CD14-positive monocyte (primary cell): ENCODE measurements at regions not wholly inside any gene's neighbourhood (a gene's known extent, or its start where the extent isn't known, plus 50 kb on each side); places are given as distances from the start of the nearest gene placed in this dataset.

Experiments used
- DNase-seq, 3 donors: peaks; one replicate each; pipeline ENCODE4 v3.0.0-alpha.2; 2011 to 2022
- H2AFZ ChIP-seq: 2 replicates; pipeline ENCODE4 v1.6.0; 2012; ENCODE audit warnings: mild to moderate bottlenecking, low read depth, low read length, inconsistent platforms; ENCODE audit not compliant: insufficient read depth, poor library complexity, severe bottlenecking
- H3K27ac ChIP-seq, 2 donors: 1 replicate in 1 of 2; 2 replicates in 1 of 2; pipeline ENCODE4 v1.5.1; 2012 to 2013; ENCODE audit warnings: low read length in 2 of 2, control low read depth in 1 of 2, inconsistent platforms in 1 of 2, low read depth in 1 of 2, mild to moderate bottlenecking in 1 of 2
- H3K27me3 ChIP-seq, 2 donors: one replicate each; pipeline versions ENCODE4 v1.6.0 to v1.6.1; 2011 to 2013; ENCODE audit warnings: low read length in 2 of 2; ENCODE audit not compliant: control insufficient read depth in 2 of 2, insufficient read depth in 2 of 2
- H3K36me3 ChIP-seq, 2 donors: replicated peaks in 1 of 2; 1 replicate in 1 of 2; 2 replicates in 1 of 2; pipeline versions ENCODE4 v1.5.1 to v1.6.1; 2012 to 2013; ENCODE audit warnings: low read length in 2 of 2, control low read depth in 1 of 2, inconsistent platforms in 1 of 2, mild to moderate bottlenecking in 1 of 2; ENCODE audit not compliant: insufficient read depth in 2 of 2, control insufficient read depth in 1 of 2
- H3K4me1 ChIP-seq, 2 donors: 1 replicate in 1 of 2; 2 replicates in 1 of 2; pipeline versions ENCODE4 v1.5.1 to v1.6.1; 2012 to 2013; ENCODE audit warnings: low read length in 2 of 2, control low read depth in 1 of 2, inconsistent platforms in 1 of 2, mild to moderate bottlenecking in 1 of 2, moderate library complexity in 1 of 2; ENCODE audit not compliant: insufficient read depth in 2 of 2, control insufficient read depth in 1 of 2
- H3K4me2 ChIP-seq: replicated peaks from 2 replicates; pipeline ENCODE3; 2012; ENCODE audit warnings: low read length, moderate library complexity, mild to moderate bottlenecking; ENCODE audit not compliant: poor library complexity, severe bottlenecking; ENCODE audit errors: extremely low read depth
- H3K4me3 ChIP-seq, 3 experiments: fragments of 200-600 bp in 1 of 3; sonication (generic) in 1 of 3; replicated peaks in 1 of 3; 1 replicate in 2 of 3; 2 replicates in 1 of 3; pipeline ENCODE4 v1.5.1; 2011 to 2013; ENCODE audit warnings: low read length in 3 of 3, mild to moderate bottlenecking in 3 of 3, control low read depth in 2 of 3, low read depth in 2 of 3, inconsistent platforms in 1 of 3, moderate library complexity in 1 of 3
- H3K79me2 ChIP-seq: 2 replicates; pipeline ENCODE4 v1.6.0; 2012; ENCODE audit warnings: mild to moderate bottlenecking, control low read depth, inconsistent platforms, low read length, moderate library complexity; ENCODE audit not compliant: insufficient read depth
- H3K9ac ChIP-seq: 2 replicates; pipeline ENCODE4 v1.6.0; 2017; ENCODE audit warnings: low read length, mild to moderate bottlenecking; ENCODE audit not compliant: insufficient read depth, poor library complexity, severe bottlenecking
- H3K9me3 ChIP-seq, 2 donors: replicated peaks in 1 of 2; 1 replicate in 1 of 2; 2 replicates in 1 of 2; pipeline versions ENCODE4 v1.5.1 to v1.6.1; 2012 to 2013; ENCODE audit warnings: low read length in 2 of 2, control low read depth in 1 of 2; ENCODE audit not compliant: control insufficient read depth in 1 of 2, insufficient read depth in 1 of 2
- H4K20me1 ChIP-seq: 2 replicates; pipeline ENCODE4 v1.6.0; 2012; ENCODE audit warnings: mild to moderate bottlenecking, low read length, control low read depth, moderate library complexity; ENCODE audit not compliant: insufficient read depth
- H3K27ac Mint-ChIP-seq, 7 donors: one replicate each; pipeline ENCODE4 v1.8.0; 2020; ENCODE audit warnings: mild to moderate bottlenecking in 7 of 7, mixed read lengths in 7 of 7, moderate library complexity in 6 of 7, inconsistent platforms in 2 of 7
- H3K27me3 Mint-ChIP-seq, 3 donors: one replicate each; pipeline ENCODE4 v1.8.0; 2021 to 2022; ENCODE audit warnings: low read depth in 3 of 3, mild to moderate bottlenecking in 3 of 3, mixed read lengths in 3 of 3, moderate library complexity in 3 of 3, inconsistent platforms in 1 of 3
- H3K36me3 Mint-ChIP-seq, 2 donors: one replicate each; pipeline ENCODE4 v1.8.0; 2020; ENCODE audit warnings: mixed read lengths in 2 of 2, inconsistent platforms in 1 of 2, mild to moderate bottlenecking in 1 of 2
- H3K4me1 Mint-ChIP-seq: one replicate; pipeline ENCODE4 v1.8.0; 2020; ENCODE audit warnings: mild to moderate bottlenecking, mixed read lengths
- H3K4me3 Mint-ChIP-seq, 2 donors: one replicate each; pipeline ENCODE4 v1.8.0; 2020; ENCODE audit warnings: mild to moderate bottlenecking in 2 of 2, mixed read lengths in 2 of 2, moderate library complexity in 1 of 2
- H3K9me3 Mint-ChIP-seq, 7 donors: one replicate each; pipeline ENCODE4 v1.8.0; 2020 to 2022; ENCODE audit warnings: mixed read lengths in 7 of 7, mild to moderate bottlenecking in 6 of 7, moderate library complexity in 6 of 7, inconsistent platforms in 2 of 7
- CTCF ChIP-seq: fragments of 200-600 bp; IDR thresholded peaks from one replicate; pipeline ENCODE4 v1.8.0; 2022; ENCODE audit warnings: antibody characterized with exemption, mild to moderate bottlenecking
- WGBS: methylation state at CpG from one replicate; pipeline ENCODE4 v1.1.5; 2013; ENCODE audit warnings: missing lambda C conversion rate; ENCODE audit not compliant: insufficient coverage; 5-methylcytosine and 5-hydroxymethylcytosine counted together
- intact Hi-C, 2 donors: fragments of 100-400 bp; cut with micrococcal nuclease; formaldehyde crosslinking; loops; one replicate each; pipeline versions ENCODE4 v1.15.0 to v1.15.1; 2023

- Histone ChIP-seq H2AFZ (no peak overlapping the region), H3K27me3 (no peaks in the 10 kb centered on the region), H3K4me1 (no peaks in the 10 kb centered on the region), H3K4me2 (no peak overlapping the region), H3K27ac (no peak overlapping the region), H3K79me2 (no peaks in the 10 kb centered on the region), H4K20me1 (no peaks in the 10 kb centered on the region), H3K9ac (no peak overlapping the region), H3K9me3 (no peaks in the 10 kb centered on the region), H3K36me3 (no peaks in the 10 kb centered on the region), H3K4me3 (no peak overlapping the region)
- no peak for DNase-seq
- H3K4me1 Mint-ChIP-seq = no peaks in the 10 kb centered on the region
- 93% methylated on average over 1 of the region's 2 CpGs for WGBS
- H3K36me3 Mint-ChIP-seq = no peaks in the 10 kb centered on the region
- H3K27ac Mint-ChIP-seq = no peak overlapping the region
- no peak for TF ChIP-seq CTCF
- H3K4me3 Mint-ChIP-seq = no peak overlapping the region
- H3K9me3 Mint-ChIP-seq = no peaks in the 10 kb centered on the region
- intact Hi-C loops = no loop called here
- H3K27me3 Mint-ChIP-seq = peaks cover 2 to 7% (median 5%) of the 10 kb centered on the region in 3 donors
Observed at GRCh38 chr3:139771331-139771730, 93.6 kb upstream of the NMNAT3 start.

DNA sequence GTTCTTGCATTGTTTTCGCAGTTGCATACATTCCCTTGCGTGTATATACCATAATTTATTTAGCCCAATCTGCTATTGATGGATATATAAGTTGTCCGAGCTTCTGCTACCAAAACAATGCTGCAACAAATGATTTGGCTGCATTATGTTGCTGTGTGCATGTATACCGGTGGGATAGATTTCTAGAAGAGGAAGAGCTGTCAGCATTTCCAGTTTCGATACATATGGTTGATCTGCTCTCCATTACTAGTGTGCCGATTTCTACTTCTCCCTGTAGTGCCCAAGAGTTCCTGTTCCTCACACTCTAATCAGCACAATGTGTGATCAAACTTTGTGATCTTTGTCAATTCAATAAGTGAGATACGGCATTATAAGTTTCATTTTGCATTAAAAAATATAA is 92.8 kb upstream of the NMNAT3 start:
- TF ChIP-seq CTCF = no peak
- no peaks in the 10 kb centered on the region for H3K36me3 ChIP-seq
- no peaks in the 10 kb centered on the region for H3K27me3 ChIP-seq
- H4K20me1 ChIP-seq = no peaks in the 10 kb centered on the region
- H3K4me1 ChIP-seq = no peaks in the 10 kb centered on the region
- H3K4me3 Mint-ChIP-seq = no peak overlapping the region
- no peak overlapping the region for H3K4me3 ChIP-seq
- H3K36me3 Mint-ChIP-seq = no peaks in the 10 kb centered on the region
- DNase-seq = no peak
- intact Hi-C loops = no loop called here
- H3K9ac ChIP-seq = no peak overlapping the region
- H3K9me3 ChIP-seq = no peaks in the 10 kb centered on the region
- no peak overlapping the region for H3K4me2 ChIP-seq
- no peaks in the 10 kb centered on the region for H3K79me2 ChIP-seq
- no peaks in the 10 kb centered on the region for H3K9me3 Mint-ChIP-seq
- H2AFZ ChIP-seq = no peak overlapping the region
- no CpG with 5 or more reads among the region's 7 CpGs for WGBS
- H3K27ac ChIP-seq = no peak overlapping the region
- H3K4me1 Mint-ChIP-seq = no peaks in the 10 kb centered on the region
- no peak overlapping the region for H3K27ac Mint-ChIP-seq
- H3K27me3 Mint-ChIP-seq = peaks cover 2 to 5% (median 5%) of the 10 kb centered on the region in 3 donors
